Stimulated activated CD4-positive, alpha-beta T cell treated with anti-CD3 and anti-CD28 coated beads, Interleukin-2, amount 100 ng/mL, for 48 hours (primary cell): ENCODE measurements at regions not wholly inside any gene's neighbourhood (a gene's known extent, or its start where the extent isn't known, plus 50 kb on each side); places are given as distances from the start of the nearest gene placed in this dataset.
"Not testable (repeated sequence)": the region's sequence is repeated elsewhere in the genome, so short reads cannot be mapped to it uniquely, and the experiment has no call there.

Experiments
- DNase-seq, 2 donors: peaks; one replicate each; pipeline ENCODE4 v3.0.0-alpha.2; 2020

DNA sequence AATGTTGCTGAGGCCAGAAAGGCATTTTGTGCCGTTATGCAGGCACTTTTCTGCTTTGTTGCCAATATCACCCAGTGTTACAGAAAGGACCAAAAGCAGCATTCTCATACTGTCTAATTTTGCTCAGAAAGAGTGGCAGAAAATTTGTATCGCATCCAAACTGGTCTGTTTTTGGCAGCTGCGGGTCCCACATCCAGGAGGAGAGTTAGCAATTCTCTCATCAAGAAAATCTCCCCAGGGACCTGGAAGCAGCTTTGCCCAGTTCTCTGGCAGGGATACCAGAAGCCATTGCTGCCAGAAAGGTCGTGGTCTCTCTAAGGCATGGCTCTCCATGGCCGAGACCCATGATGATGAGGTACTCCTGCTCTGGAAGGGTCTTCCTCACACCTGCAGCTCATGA is 489.2 kb upstream of the ZMIZ1 start:
- no peak for DNase-seq

DNA sequence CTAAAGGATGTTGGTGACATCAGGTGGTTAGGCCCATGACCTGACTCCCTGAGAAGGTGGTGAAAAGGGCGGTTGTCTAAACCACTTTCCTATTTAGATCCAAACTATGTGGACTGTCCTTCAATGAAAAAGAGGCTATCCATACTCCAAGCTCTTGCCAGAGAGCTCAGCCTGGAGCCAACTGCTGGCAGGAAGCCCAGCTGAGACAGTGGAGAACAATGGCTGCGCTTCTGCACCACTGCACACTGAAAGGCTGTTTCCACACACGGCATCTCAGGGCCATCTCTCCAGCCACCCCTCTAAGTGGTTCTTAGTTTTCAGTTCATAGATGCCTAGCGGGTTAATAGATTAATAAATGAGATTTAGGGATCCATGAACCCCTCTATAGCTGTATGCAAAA is 488.8 kb upstream of the ZMIZ1 start:
- no peak for DNase-seq

DNA sequence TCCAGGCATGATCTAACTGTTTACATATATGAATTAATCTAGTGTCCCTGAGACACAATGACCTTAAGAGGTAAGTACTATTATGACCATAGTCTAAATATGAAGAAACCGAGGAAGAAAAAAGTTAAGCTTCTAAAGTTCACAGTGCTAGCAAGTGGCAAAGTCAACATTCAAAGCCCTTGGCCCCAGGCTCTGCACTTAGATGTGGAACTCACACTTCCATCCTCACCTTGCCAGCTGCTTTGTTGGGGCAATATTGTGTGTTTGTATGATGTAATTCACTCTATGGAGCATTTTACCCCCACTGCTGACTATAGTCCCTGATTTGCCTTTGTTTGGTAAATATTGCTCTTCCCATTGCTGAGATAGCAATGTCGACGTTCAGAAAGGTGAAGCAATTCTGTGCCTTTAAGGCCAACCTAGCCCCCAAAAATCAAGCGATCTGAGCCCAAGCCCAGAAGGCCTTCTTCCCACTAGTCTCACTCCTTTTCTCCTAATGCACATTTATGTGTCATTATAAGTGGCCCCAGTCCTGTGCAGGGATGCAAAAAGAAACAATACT is 487.6 kb upstream of the ZMIZ1 start:
- no peak for DNase-seq

DNA sequence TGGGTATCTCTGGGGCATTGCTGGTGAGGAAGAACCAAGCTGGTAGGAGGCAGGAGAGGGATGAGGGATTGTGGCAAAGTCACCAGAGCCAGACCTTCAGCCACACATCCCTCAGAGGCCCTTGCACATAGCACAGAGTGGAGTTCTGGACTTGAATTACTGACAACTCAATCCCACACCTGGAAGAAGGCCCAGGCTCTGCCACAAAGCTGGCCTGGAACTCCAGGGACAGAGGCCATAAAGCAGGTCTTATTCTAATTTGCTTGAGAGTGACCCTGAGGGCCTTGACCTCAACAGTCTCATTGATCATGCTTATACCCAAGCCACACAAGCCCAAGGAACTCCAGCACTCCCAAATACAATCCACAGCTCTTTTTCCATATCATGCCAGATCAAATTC is 486.2 kb upstream of the ZMIZ1 start:
- DNase-seq: no peak

DNA sequence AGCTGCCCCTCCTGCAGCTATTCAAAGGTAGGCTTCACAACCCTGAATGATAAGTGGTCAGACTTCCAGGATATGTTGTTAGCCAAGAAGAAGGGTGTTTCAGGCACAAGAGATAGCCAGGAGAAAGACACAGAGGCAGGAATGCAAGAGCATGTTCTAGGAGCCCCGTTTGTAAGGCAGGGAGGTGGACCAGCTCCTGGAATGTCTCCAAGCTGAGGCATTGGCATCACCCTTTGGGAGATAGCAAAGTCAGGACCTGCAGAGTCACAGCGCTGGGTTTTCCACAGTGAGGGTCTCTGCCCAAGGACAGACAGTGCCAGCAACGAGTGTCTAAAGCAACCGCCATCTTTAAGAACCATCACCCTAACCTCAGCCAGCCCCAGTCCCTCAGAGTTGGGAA is 484.5 kb upstream of the ZMIZ1 start:
- DNase-seq: no peak

DNA sequence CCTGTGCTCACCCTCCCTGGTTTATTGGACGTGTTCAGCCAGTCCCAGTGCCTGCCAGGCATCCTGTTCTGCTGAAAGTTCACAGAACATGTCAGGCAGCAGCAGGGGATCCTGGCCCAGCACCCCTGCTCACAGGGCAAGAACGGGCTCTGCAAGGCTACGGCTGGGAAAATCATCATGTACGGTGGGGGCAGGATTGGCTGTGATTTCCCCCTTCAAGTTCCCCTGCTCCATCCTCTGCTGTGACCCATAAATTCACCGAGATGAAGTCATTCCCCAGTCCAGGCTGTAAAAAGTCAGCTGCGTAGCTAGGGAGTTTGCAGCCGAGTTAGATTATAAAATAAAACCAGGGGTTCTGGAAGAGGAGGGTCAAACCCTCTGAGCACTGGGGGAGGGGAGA is 484.1 kb upstream of the ZMIZ1 start:
- no peak for DNase-seq

DNA sequence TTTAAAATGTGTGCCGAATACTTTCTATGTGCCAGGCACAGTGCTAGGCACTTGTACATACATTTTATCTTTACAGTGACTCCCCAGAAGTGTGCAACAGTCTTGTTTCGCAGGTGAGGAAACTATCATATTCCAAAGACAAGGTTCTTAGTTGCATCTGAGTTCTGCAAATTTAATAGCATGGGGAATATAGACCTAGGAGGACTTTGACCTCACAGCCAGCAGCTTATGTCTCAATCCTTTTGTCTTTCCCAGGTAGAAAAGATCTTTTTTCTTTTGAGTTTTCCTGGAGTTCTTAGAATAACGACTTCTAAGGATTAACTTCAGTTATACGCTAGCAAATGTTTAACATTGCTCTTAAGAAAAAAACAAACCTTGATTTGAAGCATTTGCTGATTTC is 482.8 kb upstream of the ZMIZ1 start:
- DNase-seq: no peak

DNA sequence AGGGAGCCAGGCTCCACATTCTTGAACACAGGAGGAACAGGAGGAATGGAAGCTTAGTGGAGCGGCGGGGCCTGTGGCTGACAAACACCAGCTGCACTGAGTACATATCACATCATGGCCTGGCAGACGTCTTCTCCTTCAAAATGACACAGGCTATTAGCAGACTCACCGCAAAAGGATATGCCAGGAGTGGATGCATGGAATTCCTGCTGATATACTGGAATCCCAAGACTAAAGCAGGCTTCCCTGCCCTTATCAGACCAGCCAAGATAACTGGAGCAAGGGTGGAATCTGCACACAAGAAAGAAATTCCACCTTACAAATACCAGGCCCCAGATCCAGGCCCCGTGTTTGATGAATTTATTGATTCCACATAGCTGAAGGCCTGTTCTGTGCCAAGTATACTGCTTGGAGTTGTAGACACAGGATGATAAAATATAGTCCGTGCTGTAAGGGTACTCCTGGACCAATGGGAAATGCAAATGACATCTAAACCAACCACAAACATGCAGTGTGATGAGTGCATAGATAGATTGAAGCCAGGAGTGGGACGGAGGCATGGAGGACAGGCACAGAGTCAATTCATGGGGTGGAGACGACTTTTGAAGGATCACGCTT is 480.5 kb upstream of the ZMIZ1 start:
- no peak for DNase-seq

DNA sequence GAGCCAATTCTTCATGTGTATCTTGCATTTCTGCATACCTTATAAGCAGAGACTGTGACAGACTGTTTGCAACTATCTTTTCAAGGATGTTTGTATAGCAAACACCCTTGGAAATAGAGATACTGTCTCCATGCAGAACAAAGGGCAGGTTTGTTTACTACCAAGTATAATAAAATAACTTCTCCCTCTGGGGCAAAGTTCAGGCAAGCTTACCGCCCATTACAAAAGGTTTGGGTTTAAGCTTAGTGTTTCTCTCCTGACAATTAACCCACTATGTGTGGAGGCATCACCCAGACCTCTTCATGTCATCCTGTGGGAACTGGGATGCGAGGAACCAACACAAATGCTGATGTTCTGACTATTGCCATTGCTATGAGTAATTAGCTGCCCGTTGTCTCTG is 479.1 kb upstream of the ZMIZ1 start:
- no peak for DNase-seq

DNA sequence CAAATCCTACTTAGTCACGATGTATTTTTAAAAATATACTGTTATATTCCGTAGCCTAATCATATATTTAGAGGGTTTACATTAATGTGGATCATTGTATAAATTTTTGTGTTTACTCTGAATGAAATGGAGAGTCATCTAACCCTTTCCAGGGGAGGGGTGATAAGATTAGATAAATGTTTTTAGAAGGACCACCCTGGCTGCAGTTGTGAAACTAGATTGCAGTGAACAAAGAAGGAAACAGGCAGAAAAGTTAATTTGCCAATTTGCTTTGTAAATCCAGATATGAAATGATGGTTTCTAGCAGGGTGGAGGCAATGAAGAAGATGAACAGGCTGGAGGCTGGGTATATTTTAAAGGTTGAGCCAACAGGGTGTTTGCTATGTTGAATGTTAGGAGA is 477.7 kb upstream of the ZMIZ1 start:
- no peak for DNase-seq

DNA sequence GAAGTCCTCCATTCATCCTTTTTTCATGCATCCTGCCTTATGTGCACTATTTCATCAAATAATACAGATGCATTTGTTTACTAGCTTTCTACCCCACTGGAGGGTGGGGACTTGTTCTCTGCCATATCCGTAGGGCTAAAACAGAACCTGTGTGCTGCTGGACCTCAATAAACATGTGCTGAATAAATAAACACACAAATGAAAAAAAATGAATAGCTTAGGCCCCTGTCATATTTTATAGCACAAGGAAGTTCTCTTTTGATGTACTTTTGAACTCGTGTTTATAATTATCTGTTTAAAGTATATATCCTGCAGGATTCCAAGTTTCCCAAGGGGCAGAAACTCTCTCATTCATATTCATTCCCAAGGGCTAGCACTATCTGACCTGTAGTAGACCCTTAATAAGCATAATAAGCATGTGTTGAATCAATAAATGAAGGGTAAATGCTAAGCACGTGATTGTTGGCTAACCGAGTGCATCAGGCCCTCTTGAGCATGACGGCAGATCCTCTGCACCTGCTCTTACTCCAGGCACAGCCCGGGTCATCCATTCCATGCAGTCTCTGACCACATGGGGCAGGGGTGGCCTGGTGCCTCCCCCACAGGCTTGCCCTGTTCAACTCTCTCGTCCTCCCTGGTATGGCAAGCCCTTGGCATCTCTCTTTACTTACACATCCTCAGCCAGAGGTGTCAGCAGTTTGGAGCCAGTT is 474.1 kb upstream of the ZMIZ1 start:
- DNase-seq: no peak

DNA sequence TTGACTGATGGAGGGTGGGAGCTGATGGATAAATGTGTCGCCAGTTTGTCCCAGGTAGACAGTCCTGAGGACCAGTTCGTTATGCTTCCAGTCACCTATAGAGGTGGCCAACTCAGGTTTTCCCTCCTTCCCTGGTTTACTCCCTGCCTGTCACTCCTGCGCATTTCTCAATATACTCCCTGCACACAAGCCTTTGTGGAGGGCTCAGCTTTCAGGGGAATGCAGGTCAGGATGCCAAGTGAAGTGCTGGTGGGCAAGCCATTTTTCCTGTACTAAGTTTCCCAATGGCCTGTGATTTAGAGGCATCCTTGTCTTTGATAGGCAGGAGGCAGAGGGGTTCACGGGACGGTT is 473.5 kb upstream of the ZMIZ1 start:
- DNase-seq: no peak

DNA sequence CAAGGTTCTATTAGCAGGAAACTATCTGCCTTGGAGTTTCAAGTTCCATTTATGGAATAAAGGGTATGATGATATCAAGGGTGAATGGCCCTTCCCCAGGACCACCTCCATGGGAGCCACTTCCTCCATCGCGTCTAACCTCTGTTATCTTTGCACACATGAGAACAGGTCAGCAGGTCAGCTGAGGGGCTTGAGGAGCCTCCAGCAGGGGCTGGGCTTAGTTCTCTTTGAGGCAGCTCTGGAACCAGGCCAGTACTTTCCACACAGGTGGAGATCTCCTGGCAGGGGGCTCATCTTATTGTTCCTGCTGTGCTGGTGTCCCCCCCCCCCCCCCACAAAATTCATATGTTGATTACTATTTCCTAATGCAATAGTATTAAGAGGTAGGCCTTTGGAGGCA is 472.2 kb upstream of the ZMIZ1 start:
- no peak for DNase-seq

DNA sequence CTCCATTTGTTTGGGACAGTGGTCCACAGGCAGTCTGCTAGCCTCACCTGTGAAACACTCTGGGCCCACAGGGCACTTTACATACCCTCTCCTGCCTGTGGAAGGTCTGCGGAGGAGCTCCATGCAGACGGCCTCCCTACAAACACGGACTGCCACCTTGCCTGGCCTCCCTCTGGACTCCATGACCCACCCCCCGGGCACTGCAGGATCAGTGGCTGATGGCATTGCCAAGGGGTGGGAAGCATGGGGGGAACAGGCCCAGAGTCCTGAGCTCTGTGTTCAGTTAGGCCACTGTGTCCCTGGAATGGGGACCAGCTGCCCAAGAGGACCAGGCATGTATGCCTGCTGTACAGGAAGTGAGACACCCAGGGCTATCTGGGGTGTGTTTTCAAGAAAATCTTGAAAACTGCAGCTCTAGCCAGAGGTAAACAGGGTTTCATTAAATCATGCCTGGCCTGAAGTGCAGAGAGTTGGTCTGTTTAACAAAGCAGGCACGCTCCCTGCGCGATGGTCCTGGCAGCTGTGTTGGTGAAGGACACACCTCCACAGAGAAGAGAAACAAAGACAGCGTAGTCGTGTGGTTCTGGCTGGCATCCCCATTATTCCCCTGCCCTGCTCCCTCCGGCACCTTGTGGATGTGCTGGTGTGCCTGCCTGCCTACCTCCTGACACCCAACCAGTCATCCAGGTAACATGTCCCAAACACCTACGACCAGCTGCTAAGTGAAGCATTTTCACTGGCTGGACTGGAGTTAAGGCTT is 470.8 kb upstream of the ZMIZ1 start:
- DNase-seq: no peak

DNA sequence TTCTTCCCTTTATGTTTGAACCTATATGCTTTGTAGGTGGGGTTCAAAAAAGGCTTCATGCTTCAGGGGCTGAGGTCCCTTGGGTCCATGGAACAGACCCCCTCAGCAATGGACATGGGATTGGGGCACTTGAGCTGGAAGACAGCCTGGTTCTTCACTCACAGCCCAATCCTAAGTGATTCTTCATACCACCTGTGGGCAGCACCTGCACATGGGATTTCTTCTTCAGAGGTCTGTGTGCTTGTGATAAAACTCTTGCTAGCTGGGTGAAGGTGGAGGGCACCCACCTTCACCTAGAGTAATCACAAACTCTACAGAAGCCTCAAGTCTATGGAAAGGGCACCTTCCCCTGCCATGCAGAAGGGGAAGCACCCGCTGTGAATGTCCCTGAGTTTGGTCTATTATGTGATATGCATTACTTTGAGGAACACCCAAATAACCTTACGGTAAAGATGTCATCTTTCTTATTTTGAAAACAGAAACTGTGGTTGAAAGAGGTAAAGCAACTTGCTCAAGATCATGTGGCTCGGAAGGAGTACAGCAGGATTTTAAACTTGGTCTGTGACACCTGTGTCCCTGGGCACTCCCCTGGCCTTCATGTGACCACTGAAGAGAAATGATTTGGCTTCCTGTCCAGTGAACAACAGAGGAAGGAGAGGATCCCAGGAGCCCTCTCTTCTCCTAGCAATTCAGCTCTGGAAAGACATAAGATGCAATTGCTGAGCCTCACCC is 469.5 kb upstream of the ZMIZ1 start:
- no peak for DNase-seq

DNA sequence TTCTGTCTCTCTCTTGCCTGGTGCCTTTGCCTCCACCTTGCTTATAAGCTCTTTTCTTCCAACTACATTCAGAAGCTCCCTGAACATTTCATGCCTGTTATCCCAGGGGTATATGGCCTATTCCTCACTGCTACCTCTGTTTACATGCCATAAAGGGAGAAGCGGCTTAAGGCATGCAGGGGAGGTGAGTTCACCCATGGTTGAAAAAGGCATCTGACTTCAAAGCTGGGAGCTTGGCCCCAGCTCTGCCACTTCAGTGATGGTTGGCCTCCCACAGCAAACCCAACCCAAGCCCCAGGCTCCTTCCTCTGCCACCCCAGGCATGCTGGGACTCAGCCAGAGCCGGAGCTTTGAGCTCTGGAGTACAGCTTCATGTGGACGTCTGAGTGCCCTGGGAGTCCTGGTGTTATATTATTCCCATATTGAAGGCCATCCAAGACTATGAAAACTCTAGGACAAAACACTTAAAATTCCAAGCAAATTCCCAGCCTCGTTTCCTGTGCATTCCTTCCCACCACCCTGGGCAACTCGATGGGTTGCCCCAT is 468.6 kb upstream of the ZMIZ1 start:
- DNase-seq: no peak

DNA sequence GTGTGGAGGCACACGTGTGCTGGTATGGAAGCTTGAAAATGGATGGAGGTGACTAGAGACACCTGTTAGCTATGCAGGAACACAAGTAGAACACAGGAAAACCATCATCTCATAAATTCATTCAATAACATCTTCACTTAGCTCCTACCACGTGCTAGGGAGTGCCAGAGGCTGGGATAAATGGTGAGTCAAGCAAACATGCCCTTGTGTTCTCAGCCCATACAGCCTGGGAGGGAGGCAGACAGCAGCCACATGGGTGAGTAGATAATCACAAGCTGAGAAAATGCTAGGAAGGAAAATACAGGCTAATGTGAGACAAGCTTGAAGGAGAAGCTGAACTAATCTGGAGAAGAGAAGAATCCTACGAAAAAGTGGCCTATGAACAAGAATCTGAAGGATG is 468.0 kb upstream of the ZMIZ1 start:
- no peak for DNase-seq

DNA sequence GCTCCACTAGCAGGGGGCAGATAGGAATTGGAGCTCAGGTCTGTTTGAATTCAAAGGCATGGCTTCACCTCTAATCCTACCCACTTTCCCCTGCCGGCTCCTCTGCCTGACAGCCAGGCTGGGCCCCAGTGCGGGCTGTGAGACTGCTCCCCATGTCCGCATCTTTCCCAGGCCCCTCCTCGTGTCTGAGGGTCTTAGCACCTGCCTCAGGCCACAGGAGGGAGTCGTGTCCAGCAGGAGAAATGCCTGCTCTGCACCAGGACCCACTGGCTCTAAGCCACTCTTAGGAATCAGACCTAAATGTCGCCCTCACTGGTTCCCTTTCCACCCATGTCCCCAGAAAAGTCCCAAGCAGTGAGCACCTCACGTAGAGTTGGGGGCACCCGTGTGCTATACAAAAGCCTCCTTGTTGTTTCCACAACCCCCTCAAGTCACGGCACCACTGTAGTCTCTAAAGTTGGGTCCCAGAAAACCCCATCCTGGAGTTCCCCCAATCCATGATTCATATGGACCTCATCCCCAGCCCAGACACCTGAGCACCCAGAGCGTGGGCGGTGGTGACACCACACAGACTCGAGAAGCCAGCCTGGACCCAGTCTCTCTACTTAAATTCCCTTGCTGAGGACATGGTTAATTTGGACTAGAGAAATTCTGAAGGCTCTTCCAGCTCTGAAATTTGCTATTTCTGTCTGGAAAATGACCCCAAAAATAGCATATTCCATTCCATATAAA is 466.4 kb upstream of the ZMIZ1 start:
- DNase-seq: peak; percentile 15 to 16

DNA sequence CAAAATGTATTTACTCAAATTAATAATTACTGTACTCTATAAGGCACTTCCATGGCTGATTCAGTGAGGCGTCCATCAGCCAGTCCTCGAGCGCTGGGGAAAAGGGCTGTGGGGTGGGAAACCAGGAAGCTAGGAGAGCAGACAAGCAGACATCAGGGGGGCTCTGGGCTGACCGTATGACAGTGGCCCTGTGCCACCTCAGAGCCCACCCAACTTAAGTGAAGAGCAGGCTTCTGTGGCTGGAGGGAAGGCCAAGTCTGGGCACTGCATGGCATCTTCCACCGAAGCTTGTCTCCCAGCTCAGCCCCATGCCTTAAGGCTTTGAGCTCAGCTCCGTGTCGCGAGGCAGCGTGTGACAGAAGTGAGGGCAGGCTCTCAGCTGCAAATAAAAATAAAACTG is 464.5 kb upstream of the ZMIZ1 start:
- no peak for DNase-seq

DNA sequence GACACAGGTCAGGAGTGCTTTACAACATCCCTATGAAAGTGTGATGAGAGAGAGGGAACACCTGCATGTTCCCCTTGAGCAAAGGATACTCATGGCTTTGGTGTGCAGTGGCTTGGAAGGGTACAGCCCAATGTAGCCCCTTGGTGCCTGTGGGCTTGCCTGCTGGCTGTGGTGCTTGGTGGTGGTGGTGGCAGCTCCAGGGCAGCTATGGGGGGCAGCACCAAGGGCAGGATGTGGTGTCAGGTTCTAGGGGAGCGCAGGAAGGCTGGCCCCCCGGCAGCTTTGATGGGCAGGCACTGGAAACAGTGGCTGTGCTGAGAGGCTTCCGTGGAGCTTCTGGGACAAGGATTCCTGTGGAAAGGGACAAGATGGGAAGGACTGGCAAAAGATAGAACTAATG is 464.0 kb upstream of the ZMIZ1 start:
- DNase-seq: no peak

DNA sequence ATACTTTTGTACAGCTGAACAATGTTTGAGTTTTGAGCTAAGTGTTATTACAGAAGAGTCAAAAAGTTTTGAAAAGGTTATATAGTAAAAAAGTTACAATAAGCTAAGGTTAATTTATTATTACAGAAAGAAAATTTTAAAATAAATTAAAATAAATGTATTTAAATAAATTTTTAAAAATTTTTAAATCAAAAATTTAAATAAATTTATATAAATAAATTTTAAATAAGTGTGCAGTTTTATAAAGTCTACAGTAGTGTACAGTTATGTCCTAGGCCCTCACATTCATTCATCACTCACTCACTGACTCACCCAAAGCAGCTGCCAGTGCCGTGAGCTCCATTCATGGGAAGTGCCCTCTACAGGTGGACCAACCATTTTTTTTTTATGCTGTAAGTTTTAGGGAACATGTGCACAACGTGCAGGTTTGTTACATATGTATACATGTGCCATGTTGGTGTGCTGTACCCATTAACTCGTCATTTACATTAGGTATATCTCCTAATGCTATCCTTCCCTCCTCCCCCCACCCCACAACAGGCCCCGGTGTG is 462.9 kb upstream of the ZMIZ1 start:
- DNase-seq: no peak

DNA sequence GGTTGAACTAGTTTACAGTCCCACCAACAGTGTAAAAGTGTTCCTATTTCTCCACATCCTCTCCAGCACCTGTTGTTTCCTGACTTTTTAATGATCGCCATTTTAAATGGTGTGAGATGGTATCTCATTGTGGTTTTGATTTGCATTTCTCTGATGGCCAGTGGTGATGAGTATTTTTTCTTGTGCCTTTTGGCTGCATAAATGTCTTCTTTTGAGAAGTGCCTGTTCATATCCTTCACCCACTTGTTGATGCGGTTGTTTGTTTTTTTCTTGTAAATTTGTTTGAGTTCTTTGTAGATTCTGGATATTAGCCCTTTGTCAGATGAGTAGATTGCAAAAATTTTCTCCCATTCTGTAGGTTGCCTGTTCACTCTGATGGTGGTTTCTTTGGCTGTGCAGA is 462.0 kb upstream of the ZMIZ1 start:
- not testable (repeated sequence) for DNase-seq
